Astrocyte (in vitro differentiated cells and primary cell): ENCODE measurements at regions not wholly inside any gene's neighbourhood (a gene's known extent, or its start where the extent isn't known, plus 50 kb on each side); places are given as distances from the start of the nearest gene placed in this dataset.

ENCODE experiments used
- DNase-seq: peaks from one replicate; pipeline ENCODE4 v3.0.0-alpha.2; 2010; ENCODE audit warnings: low read depth
- FAIRE-seq: peaks from 2 replicates; lab custom pipeline; 2011; peaks lifted over from hg19 to GRCh38; lab: Jason Lieb, UNC
- H2AFZ ChIP-seq: 2 replicates; pipeline ENCODE4 v1.6.0; 2012; ENCODE audit warnings: low read depth, low read length, inconsistent platforms
- H3K27ac ChIP-seq: 2 replicates; pipeline ENCODE4 v1.5.1; 2011; ENCODE audit warnings: low read depth, low read length, inconsistent platforms
- H3K27me3 ChIP-seq: 2 replicates; pipeline ENCODE4 v1.6.0; 2011; ENCODE audit warnings: low read length, inconsistent platforms; ENCODE audit not compliant: insufficient read depth
- H3K36me3 ChIP-seq: 2 replicates; pipeline ENCODE4 v1.5.1; 2011; ENCODE audit warnings: low read length, inconsistent platforms; ENCODE audit not compliant: insufficient read depth
- H3K4me1 ChIP-seq: 2 replicates; pipeline ENCODE4 v1.5.1; 2011; ENCODE audit warnings: low read length, inconsistent platforms; ENCODE audit not compliant: insufficient read depth
- H3K4me2 ChIP-seq: 2 replicates; pipeline ENCODE4 v1.6.0; 2012; ENCODE audit warnings: low read length, inconsistent platforms
- H3K4me3 ChIP-seq: 2 replicates; pipeline ENCODE4 v1.5.1; 2011; ENCODE audit warnings: low read depth, mild to moderate bottlenecking, low read length, inconsistent platforms; ENCODE audit not compliant: insufficient read depth
- H3K79me2 ChIP-seq: 2 replicates; pipeline ENCODE4 v1.6.0; 2012; ENCODE audit warnings: mild to moderate bottlenecking, low read length, inconsistent platforms; ENCODE audit not compliant: insufficient read depth
- H3K9ac ChIP-seq: 2 replicates; pipeline ENCODE4 v1.6.0; 2012; ENCODE audit warnings: mild to moderate bottlenecking, low read length, inconsistent platforms
- H3K9me3 ChIP-seq: 2 replicates; pipeline ENCODE4 v1.5.1; 2012; ENCODE audit warnings: low read depth, mild to moderate bottlenecking, low read length, inconsistent platforms; ENCODE audit not compliant: insufficient read depth
- H4K20me1 ChIP-seq: 2 replicates; pipeline ENCODE4 v1.6.0; 2012; ENCODE audit warnings: low read length, inconsistent platforms; ENCODE audit not compliant: insufficient read depth
- H3K27ac Mint-ChIP-seq: one replicate; pipeline ENCODE4 v1.8.0; 2021; ENCODE audit warnings: mild to moderate bottlenecking, mixed read lengths; ENCODE audit not compliant: unreplicated experiment
- H3K27me3 Mint-ChIP-seq: one replicate; pipeline ENCODE4 v1.8.0; 2021; ENCODE audit warnings: low read depth, mixed read lengths; ENCODE audit not compliant: unreplicated experiment
- H3K36me3 Mint-ChIP-seq: one replicate; pipeline ENCODE4 v1.8.0; 2021; ENCODE audit warnings: low read depth, mixed read lengths; ENCODE audit not compliant: unreplicated experiment
- H3K4me1 Mint-ChIP-seq: one replicate; pipeline ENCODE4 v1.8.0; 2021; ENCODE audit warnings: low read depth, mixed read lengths; ENCODE audit not compliant: unreplicated experiment
- H3K4me3 Mint-ChIP-seq: one replicate; pipeline ENCODE4 v1.8.0; 2021; ENCODE audit warnings: mild to moderate bottlenecking, moderate library complexity, mixed read lengths; ENCODE audit not compliant: unreplicated experiment
- H3K9me3 Mint-ChIP-seq: one replicate; pipeline ENCODE4 v1.8.0; 2021; ENCODE audit warnings: mild to moderate bottlenecking, mixed read lengths; ENCODE audit not compliant: unreplicated experiment
- EZH2 ChIP-seq: IDR thresholded peaks from 2 replicates; pipeline ENCODE4 v1.6.1; 2012; ENCODE audit warnings: mild to moderate bottlenecking, low read length, inconsistent platforms; ENCODE audit not compliant: insufficient read depth
- TF ChIP-seq, protein P1 (sequence below): IDR thresholded peaks from 2 replicates; pipeline ENCODE4 v1.5.1; 2011; ENCODE audit warnings: low read depth, mild to moderate bottlenecking, inconsistent platforms, low read length, moderate library complexity; ENCODE audit not compliant: insufficient read depth

GRCh38 chr4:155512817-155513216, 136.1 kb upstream of the MAP9 start:
- no peak for FAIRE-seq
- TF ChIP-seq EZH2, result no peak
- TF ChIP-seq, protein P1, sequence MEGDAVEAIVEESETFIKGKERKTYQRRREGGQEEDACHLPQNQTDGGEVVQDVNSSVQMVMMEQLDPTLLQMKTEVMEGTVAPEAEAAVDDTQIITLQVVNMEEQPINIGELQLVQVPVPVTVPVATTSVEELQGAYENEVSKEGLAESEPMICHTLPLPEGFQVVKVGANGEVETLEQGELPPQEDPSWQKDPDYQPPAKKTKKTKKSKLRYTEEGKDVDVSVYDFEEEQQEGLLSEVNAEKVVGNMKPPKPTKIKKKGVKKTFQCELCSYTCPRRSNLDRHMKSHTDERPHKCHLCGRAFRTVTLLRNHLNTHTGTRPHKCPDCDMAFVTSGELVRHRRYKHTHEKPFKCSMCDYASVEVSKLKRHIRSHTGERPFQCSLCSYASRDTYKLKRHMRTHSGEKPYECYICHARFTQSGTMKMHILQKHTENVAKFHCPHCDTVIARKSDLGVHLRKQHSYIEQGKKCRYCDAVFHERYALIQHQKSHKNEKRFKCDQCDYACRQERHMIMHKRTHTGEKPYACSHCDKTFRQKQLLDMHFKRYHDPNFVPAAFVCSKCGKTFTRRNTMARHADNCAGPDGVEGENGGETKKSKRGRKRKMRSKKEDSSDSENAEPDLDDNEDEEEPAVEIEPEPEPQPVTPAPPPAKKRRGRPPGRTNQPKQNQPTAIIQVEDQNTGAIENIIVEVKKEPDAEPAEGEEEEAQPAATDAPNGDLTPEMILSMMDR, result no peak

GRCh38 chr4:155512046-155512445, 135.3 kb upstream of the MAP9 start:
- Histone ChIP-seq H4K20me1 (no peaks in the 10 kb centered on the region), H3K4me1 (no peaks in the 10 kb centered on the region)

More at GRCh38 chr4:155512817-155513216, 136.1 kb upstream of the MAP9 start:
- H3K9me3 Mint-ChIP-seq, result no peaks in the 10 kb centered on the region
- Histone ChIP-seq H2AFZ (no peak overlapping the region), H3K27me3 (no peaks in the 10 kb centered on the region), H4K20me1 (no peaks in the 10 kb centered on the region), H3K27ac (no peak overlapping the region), H3K4me2 (no peak overlapping the region), H3K9ac (no peak overlapping the region), H3K4me1 (no peaks in the 10 kb centered on the region), H3K9me3 (no peaks in the 10 kb centered on the region), H3K36me3 (no peaks in the 10 kb centered on the region), H3K79me2 (no peaks in the 10 kb centered on the region), H3K4me3 (no peak overlapping the region)
- DNase-seq, result peak; percentile 27
- H3K27me3 Mint-ChIP-seq, result peaks cover 1% of the 10 kb centered on the region
- H3K4me1 Mint-ChIP-seq, result no peaks in the 10 kb centered on the region
- no peak overlapping the region for H3K27ac Mint-ChIP-seq
- H3K36me3 Mint-ChIP-seq, result no peaks in the 10 kb centered on the region
- H3K4me3 Mint-ChIP-seq, result no peak overlapping the region

DNA sequence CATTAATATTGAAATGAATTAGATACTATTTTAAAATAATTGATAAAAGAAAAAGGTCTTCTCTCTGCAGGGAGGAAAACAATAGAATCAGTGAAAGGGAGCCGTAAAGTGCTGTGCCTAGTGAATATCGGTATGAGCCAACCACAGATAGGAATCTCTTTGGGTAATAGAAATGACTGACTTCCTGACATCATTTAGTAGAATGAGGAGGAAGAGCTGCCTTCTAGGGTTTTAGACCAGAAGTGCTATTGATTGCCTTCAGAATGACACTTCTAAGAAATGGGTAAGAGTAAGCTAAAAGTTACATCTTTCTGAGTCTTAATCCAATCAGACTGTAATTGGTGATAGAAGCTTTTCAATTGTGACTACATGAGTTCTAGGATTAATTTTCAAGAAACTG, 134.0 kb upstream of the MAP9 start:
- Histone ChIP-seq H4K20me1 (no peaks in the 10 kb centered on the region), H3K4me3 (no peak overlapping the region), H3K9ac (no peak overlapping the region), H3K4me2 (no peak overlapping the region), H2AFZ (no peak overlapping the region), H3K79me2 (no peaks in the 10 kb centered on the region), H3K36me3 (no peaks in the 10 kb centered on the region), H3K27ac (no peak overlapping the region), H3K9me3 (no peaks in the 10 kb centered on the region), H3K4me1 (no peaks in the 10 kb centered on the region), H3K27me3 (no peaks in the 10 kb centered on the region)
- TF ChIP-seq, protein P1, result no peak
- no peak for TF ChIP-seq EZH2
- Mint-ChIP-seq H3K4me3 (no peak overlapping the region), H3K36me3 (no peaks in the 10 kb centered on the region), H3K4me1 (no peaks in the 10 kb centered on the region), H3K9me3 (no peaks in the 10 kb centered on the region), H3K27me3 (peaks cover 2% of the 10 kb centered on the region), H3K27ac (no peak overlapping the region)
- no peak for FAIRE-seq
- no peak for DNase-seq

More at GRCh38 chr4:155512046-155512445, 135.3 kb upstream of the MAP9 start:
- H3K9me3 ChIP-seq, result no peaks in the 10 kb centered on the region
- Mint-ChIP-seq H3K27ac (no peak overlapping the region), H3K27me3 (peaks cover 2% of the 10 kb centered on the region), H3K36me3 (no peaks in the 10 kb centered on the region), H3K4me1 (no peaks in the 10 kb centered on the region), H3K4me3 (no peak overlapping the region), H3K9me3 (no peaks in the 10 kb centered on the region)
- H3K9ac ChIP-seq, result no peak overlapping the region
- no peaks in the 10 kb centered on the region for H3K36me3 ChIP-seq
- H3K27me3 ChIP-seq, result no peaks in the 10 kb centered on the region
- no peak overlapping the region for H3K4me3 ChIP-seq
- H3K4me2 ChIP-seq, result no peak overlapping the region
- DNase-seq, result no peak
- no peak overlapping the region for H3K27ac ChIP-seq
- TF ChIP-seq, protein P1, result no peak
- no peak for TF ChIP-seq EZH2
- H3K79me2 ChIP-seq, result no peaks in the 10 kb centered on the region
- no peak for FAIRE-seq
- no peak overlapping the region for H2AFZ ChIP-seq
